Skeletal muscle tissue (tissue), 3 donors: ENCODE measurements at regions not wholly inside any gene's neighbourhood (a gene's known extent, or its start where the extent isn't known, plus 50 kb on each side); places are given as distances from the start of the nearest gene placed in this dataset.
"Not testable (repeated sequence)": the region's sequence is repeated elsewhere in the genome, so short reads cannot be mapped to it uniquely, and the experiment has no call there.

Experiments used
- H3K27ac ChIP-seq: one replicate; pipeline ENCODE4 v1.7.0; 2013; ENCODE audit warnings: mild to moderate bottlenecking, low read depth, low read length, inconsistent platforms
- H3K27me3 ChIP-seq, 3 donors: one replicate each; pipeline ENCODE4 v1.7.0; 2013; ENCODE audit warnings: low read length in 3 of 3; ENCODE audit not compliant: control insufficient read depth in 3 of 3, insufficient read depth in 3 of 3
- H3K36me3 ChIP-seq, 3 donors: one replicate each; pipeline ENCODE4 v1.7.0; 2013; ENCODE audit warnings: low read length in 3 of 3; ENCODE audit not compliant: control insufficient read depth in 3 of 3, insufficient read depth in 3 of 3
- H3K4me1 ChIP-seq, 3 donors: one replicate each; pipeline ENCODE4 v1.7.0; 2013; ENCODE audit warnings: low read length in 3 of 3, mild to moderate bottlenecking in 3 of 3; ENCODE audit not compliant: control insufficient read depth in 3 of 3, insufficient read depth in 3 of 3
- H3K4me3 ChIP-seq, 3 donors: one replicate each; pipeline ENCODE4 v1.7.0; 2013; ENCODE audit warnings: low read length in 3 of 3
- H3K9ac ChIP-seq, 3 donors: one replicate each; pipeline ENCODE4 v1.7.0; 2013; ENCODE audit warnings: low read length in 3 of 3, mild to moderate bottlenecking in 3 of 3, moderate library complexity in 2 of 3, low read depth in 1 of 3
- H3K9me3 ChIP-seq, 3 donors: one replicate each; pipeline ENCODE4 v1.7.0; 2013; ENCODE audit warnings: low read length in 3 of 3; ENCODE audit not compliant: control insufficient read depth in 3 of 3
- donor health status: Osteomylitis.

DNA sequence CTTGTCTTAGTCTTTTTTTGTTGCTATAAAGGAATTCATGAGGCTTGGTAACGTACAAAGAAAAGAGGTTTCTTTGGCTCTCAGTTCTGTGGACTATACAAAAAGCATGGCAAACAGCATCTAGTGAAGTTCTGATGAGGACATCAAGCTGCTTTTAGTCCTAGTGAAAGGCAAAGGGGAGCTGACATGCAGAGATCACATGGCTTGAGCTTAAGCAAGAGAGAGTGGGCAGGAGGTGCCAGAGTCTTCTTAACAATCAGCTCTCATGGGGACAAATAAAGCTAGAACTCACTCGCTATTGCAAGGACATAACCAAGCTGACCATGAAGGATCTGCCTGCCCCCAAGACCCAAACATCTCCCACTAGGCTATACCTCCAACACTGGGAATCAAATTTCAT lies 1063.1 kb downstream of the PCDH7 start:
- Histone ChIP-seq H3K9ac (no peak overlapping the region), H3K4me3 (no peak overlapping the region), H3K9me3 (no peaks in the 10 kb centered on the region), H3K27ac (no peak overlapping the region), H3K27me3 (no peaks in the 10 kb centered on the region), H3K36me3 (no peaks in the 10 kb centered on the region), H3K4me1 (no peaks in the 10 kb centered on the region)

DNA sequence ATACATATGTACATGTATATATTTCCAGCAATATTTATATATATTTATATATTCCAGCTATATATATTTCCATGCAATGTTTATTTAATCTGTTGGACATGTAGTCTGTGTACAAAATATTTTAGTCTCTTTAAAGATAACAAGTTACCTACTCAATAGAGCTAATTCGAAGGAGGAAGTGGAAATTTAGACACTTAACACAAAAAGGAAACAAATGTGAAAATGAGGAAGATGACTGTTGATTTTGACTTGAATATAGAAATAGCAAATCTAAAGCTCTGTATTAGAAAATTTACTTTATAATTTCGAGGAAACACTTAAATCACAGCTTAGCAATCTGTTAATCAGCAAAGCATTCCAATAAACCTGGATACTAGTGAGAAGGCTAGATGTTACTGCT lies 1064.4 kb downstream of the PCDH7 start:
- no peak overlapping the region for H3K9ac ChIP-seq
- H3K9me3 ChIP-seq = no peaks in the 10 kb centered on the region
- H3K27ac ChIP-seq = no peak overlapping the region
- no peak overlapping the region for H3K4me3 ChIP-seq
- no peaks in the 10 kb centered on the region for H3K4me1 ChIP-seq
- H3K36me3 ChIP-seq = no peaks in the 10 kb centered on the region
- no peaks in the 10 kb centered on the region for H3K27me3 ChIP-seq

DNA sequence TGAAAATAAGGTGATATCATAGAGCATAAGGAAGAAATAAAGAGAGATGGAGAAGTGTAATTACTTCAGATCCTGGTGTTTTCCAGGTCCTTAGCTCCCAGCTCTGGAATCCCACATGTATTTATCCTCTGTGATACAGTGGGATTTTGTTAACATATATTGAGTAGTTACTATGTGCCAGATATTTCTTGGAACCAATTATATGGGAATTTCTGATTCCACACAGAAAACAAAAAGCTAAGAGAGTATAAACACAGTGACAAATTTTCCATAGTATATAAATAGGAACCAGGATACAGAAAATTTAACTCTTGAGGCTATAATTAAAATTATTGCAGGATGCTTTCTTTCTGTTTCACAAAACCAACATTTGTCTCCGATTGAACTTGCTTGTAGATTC lies 1067.5 kb downstream of the PCDH7 start:
- no peak overlapping the region for H3K27ac ChIP-seq
- no peak overlapping the region for H3K9ac ChIP-seq
- no peaks in the 10 kb centered on the region for H3K36me3 ChIP-seq
- no peaks in the 10 kb centered on the region for H3K27me3 ChIP-seq
- no peak overlapping the region for H3K4me3 ChIP-seq
- H3K9me3 ChIP-seq = no peaks in the 10 kb centered on the region
- H3K4me1 ChIP-seq = no peaks in the 10 kb centered on the region

DNA sequence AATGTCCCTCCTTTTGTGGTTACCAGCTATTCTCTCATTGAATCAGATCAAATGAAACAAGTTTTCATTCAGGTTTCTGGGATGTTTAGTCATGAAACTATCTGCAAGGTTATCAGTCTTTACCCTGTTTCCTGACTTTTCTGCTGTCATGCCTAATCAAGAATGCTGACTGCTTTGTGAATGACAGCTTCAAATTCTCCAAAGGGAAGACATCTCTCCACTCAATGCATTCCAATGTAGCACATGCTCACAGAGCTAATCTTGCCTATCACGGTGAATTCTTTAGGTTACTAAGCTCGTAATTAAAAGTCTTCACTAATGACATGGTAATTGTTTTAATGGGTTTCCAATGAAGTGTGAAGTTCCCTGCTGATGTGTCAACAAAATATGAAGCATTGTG lies 1068.5 kb downstream of the PCDH7 start:
- Histone ChIP-seq H3K9ac (no peak overlapping the region), H3K36me3 (no peaks in the 10 kb centered on the region), H3K4me1 (no peaks in the 10 kb centered on the region), H3K27me3 (no peaks in the 10 kb centered on the region), H3K9me3 (no peaks in the 10 kb centered on the region), H3K4me3 (no peak overlapping the region), H3K27ac (no peak overlapping the region)

DNA sequence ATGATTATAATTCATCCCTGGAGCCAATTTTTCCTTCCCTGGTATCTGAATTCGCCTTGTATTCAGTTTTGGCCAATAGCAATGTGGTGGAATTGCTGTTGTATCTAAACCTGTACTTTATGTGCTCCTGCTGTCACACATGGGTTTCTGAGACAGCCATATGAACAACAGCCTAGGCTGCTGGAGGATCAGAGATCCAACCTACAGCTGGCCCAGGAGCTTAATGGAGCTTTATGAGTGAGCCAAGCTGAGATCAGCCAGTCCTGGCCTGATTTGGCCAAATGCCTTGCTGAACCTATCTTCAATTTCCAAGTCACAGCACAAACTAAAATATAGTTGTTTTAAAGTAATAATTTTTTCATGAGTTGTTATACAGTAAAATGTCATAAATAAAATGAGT lies 1071.5 kb downstream of the PCDH7 start:
- Histone ChIP-seq H3K9ac (no peak overlapping the region), H3K9me3 (no peaks in the 10 kb centered on the region), H3K4me1 (no peaks in the 10 kb centered on the region), H3K27ac (no peak overlapping the region), H3K27me3 (no peaks in the 10 kb centered on the region), H3K36me3 (no peaks in the 10 kb centered on the region), H3K4me3 (no peak overlapping the region)

DNA sequence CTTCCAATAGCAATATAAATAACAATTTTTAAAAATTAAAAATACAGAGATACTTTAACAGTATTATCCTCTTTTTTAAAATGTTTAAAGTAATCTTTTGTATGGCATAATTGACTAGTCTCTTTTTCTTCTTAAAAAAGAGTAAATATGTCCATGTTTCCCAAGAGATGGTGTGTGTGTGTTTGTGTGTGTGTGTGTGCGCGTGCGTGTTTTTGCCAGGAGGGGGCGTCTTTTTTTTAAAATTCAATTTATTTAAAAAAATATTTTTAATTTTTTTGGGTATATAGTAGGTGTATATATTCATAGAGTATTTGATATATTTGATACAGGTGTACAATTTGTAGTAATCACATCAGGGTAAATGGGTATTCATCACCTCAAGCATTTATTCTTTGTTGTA lies 1073.7 kb downstream of the PCDH7 start:
- Histone ChIP-seq H3K27me3 (no peaks in the 10 kb centered on the region), H3K9ac (no peak overlapping the region), H3K36me3 (no peaks in the 10 kb centered on the region), H3K27ac (no peak overlapping the region), H3K4me1 (no peaks in the 10 kb centered on the region), H3K9me3 (no peaks in the 10 kb centered on the region), H3K4me3 (no peak overlapping the region)

DNA sequence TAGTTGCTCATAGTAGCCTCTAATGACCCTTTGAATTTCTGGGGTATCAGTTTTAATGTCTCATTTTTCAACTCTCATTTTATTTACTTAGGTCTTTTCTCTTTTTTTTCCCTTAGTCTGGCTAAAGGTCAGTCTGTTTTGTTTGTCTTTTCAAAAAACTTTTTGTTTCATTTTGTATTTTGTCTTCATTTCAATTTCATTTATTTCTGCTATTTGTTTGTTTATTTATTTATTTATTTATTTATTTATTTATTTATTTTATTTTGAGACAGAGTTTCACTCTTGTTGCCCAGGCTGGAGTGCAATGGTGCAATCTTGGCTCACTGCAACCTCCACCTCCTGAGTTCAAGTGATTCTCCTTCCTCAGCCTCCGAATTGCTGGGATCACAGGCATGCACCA lies 1076.9 kb downstream of the PCDH7 start:
- not testable (repeated sequence) for H3K9me3 ChIP-seq, H3K4me3 ChIP-seq, H3K27ac ChIP-seq, H3K36me3 ChIP-seq, H3K4me1 ChIP-seq, H3K27me3 ChIP-seq, H3K9ac ChIP-seq

DNA sequence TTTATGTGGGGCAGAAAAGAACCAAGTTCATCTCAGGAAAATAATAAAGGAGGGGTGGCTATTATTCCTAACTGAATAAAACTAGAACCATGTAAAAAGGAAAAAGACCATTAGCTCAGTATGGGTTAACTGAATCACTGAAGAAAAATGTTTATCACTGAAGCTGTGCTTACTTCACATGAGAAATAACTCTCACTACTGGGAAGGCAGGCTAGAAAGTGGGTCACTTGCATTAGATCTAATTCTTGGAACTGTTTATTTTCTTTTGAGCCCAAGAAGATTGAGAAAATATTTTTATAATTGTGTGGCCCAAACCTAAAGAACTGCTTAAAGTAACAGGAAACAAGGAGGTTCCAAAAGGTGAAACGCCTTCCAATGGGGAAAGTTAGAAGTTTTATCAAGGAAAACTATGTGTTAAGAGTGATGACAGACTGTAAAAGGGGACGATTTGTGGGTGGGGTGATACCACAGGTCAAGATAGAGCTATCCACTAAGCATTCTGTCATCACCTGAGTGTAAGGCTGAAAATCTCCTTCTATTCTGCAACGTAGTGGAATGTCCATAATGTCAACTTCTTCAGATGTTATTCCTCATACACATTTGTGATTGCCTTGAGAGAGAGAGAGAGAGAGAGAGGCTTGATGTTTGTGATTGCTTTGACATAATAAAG lies 1083.5 kb downstream of the PCDH7 start:
- Histone ChIP-seq H3K9me3 (no peaks in the 10 kb centered on the region), H3K9ac (no peak overlapping the region), H3K27me3 (no peaks in the 10 kb centered on the region), H3K36me3 (no peaks in the 10 kb centered on the region), H3K27ac (no peak overlapping the region), H3K4me1 (no peaks in the 10 kb centered on the region), H3K4me3 (no peak overlapping the region)

DNA sequence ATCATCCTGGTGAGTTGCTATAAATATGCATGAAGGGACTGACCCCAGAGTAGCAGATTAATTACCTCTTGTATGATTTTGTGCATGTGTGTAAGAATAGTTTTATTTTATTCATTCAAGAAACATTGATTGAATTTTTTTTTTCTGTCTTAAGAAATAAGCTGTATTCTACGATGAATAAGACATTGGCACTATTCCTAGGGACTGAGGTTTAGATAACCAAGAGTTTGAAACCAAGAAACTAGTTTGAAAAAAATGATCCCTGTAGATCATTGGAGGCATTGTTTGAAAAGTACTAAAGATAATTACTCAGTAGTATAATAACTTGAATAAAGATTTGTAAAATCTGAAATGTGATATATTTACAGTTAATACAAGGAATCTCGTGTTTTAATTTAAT lies 1086.9 kb downstream of the PCDH7 start:
- Histone ChIP-seq H3K4me1 (no peaks in the 10 kb centered on the region), H3K36me3 (no peaks in the 10 kb centered on the region), H3K9me3 (no peaks in the 10 kb centered on the region), H3K27me3 (no peaks in the 10 kb centered on the region), H3K4me3 (no peak overlapping the region), H3K9ac (no peak overlapping the region), H3K27ac (no peak overlapping the region)

DNA sequence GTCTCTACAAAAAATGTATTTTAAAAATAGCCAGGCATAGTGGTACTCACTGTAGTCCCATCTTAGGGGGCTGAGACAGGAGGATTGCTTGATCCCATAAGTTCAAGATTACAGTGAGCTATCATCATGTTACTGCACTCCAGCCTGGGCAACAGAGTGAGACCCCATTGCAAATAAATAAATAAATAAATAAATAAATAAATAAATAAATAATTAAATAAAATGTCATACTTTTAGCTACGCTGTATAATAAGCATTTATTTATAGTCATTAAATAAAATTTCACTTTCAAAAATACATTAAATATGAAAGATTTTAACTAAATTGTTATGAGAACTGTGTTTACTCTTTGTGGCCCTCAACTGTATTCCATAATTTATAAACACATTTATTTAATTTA lies 1124.2 kb downstream of the PCDH7 start:
- peaks cover 0 to 4% (median 2%) of the 10 kb centered on the region in 3 donors for H3K9me3 ChIP-seq

DNA sequence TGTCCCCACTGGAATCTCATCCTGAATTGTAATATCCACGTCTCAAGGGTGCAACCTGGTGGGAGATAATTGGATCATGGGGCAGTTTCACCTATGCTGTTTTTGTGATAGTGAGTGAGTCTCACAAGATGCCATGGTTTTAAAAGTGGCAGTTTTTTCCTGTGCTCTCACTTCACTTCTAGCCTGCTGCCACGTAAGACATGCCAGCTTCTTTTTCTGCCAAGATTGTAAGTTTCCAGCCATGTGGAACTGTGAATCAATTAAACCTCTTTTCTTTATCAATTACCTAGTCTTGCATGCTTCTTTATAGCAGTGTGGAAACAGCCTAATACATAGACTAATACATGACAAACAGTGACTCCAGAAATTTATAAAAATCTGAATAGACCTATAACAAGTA lies 1131.8 kb downstream of the PCDH7 start:
- Histone ChIP-seq H3K36me3 (no peaks in the 10 kb centered on the region), H3K4me3 (no peak overlapping the region), H3K4me1 (no peaks in the 10 kb centered on the region), H3K27me3 (no peaks in the 10 kb centered on the region), H3K27ac (no peak overlapping the region), H3K9ac (no peak overlapping the region), H3K9me3 (no peaks in the 10 kb centered on the region)

More for the DNA sequence above, 1124.2 kb downstream of the PCDH7 start:
- Histone ChIP-seq H3K36me3 (no peaks in the 10 kb centered on the region), H3K27me3 (no peaks in the 10 kb centered on the region), H3K4me1 (no peaks in the 10 kb centered on the region), H3K27ac (no peak overlapping the region), H3K4me3 (no peak overlapping the region), H3K9ac (no peak overlapping the region)
